ENCODE measurements at regions not wholly inside any gene's neighbourhood (a gene's known extent, or its start where the extent isn't known, plus 50 kb on each side); places are given as distances from the start of the nearest gene placed in this dataset.
"Not testable (repeated sequence)": the region's sequence is repeated elsewhere in the genome, so short reads cannot be mapped to it uniquely, and the experiment has no call there.

DNA sequence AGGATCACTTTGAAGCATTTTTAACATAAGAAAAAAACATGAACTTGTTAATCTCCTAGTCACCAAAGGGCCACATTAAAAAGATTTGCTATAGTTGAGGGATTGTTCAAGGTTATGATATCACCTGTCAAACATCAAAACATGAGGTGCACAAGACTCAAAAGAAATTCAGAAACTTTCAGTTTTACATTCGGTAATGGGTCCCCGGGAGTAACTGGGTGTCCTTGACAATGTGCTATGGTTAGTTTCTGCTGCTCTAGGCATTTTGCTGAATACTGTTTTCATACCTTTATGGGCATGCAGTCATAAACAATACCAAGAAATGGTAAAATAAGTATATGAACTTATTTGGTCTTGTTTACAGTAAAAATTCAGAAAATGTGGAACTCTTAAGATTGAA lies 92.8 kb upstream of the EDIL3 start:
- DNase-seq, result no peak

GRCh38 chr5:84474126-84474525 lies 89.4 kb upstream of the EDIL3 start:
- no peak for DNase-seq

GRCh38 chr5:84453405-84453804 lies 68.7 kb upstream of the EDIL3 start:
- DNase-seq, result no peak

- DNase-seq, result no peak
These were observed 66.1 kb upstream of the EDIL3 start for GRCh38 chr5:84450617-84451414.

DNA sequence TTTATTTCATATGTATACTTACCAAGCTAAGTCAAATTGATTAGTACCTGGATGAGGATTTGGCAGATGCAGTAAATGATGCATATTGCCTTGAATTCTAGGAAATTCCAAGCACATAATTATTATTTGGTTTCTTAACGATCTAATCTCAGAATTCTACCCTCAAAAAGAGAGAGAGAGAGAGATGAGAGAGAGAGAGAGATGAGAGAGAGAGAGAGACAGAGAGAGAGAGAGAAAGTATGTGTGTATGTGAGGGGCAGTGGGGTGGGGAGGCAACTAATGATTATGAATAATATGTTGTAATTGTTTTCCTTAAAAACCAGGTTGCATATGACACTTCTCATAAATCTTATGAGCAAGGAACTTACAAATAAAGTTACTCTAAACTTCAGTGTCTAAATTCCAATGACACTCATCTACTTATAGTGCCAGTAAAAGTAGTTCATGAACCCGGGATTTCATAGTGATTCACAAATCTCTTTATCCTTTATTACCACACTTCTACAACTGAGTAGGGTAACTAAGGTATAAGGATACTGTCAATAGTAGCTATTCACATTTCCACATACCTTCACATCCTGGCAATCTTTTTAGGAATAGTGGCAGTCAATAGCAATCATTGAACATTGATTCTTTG lies 60.5 kb upstream of the EDIL3 start:
- DNase-seq, result no peak

- no peak for DNase-seq
These were observed 53.8 kb upstream of the EDIL3 start for GRCh38 chr5:84438456-84438855.

GRCh38 chr5:84437673-84438315 lies 53.1 kb upstream of the EDIL3 start:
- DNase-seq, result no peak

DNA sequence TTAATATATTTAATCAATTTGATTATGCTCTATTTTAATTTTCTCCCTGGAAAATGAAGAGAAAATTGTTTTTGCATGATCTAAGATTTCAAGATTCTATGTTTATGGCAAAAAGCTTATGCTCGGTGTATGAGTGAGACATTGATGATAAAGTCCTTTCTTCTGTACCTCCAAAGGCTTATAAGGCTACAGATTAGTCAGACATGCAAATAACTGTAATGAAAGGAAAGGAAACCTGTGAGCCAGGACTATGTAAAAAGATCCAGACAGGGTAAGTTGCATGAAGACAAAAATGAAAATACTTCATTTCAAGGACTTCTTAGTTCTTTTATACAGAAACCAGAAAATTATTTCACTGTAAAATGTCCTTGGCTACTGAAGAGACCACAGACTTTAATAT lies 52.2 kb upstream of the EDIL3 start:
- no peak for DNase-seq

GRCh38 chr5:84435861-84436346 lies 51.2 kb upstream of the EDIL3 start:
- not testable (repeated sequence) for DNase-seq

Measured in COR-L47 (cell line).